DMS53 treated with DMSO at 0.1 percent for 48 hours (cell line): ENCODE measurements at regions not wholly inside any gene's neighbourhood (a gene's known extent, or its start where the extent isn't known, plus 50 kb on each side); places are given as distances from the start of the nearest gene placed in this dataset.
"Not testable (repeated sequence)": the region's sequence is repeated elsewhere in the genome, so short reads cannot be mapped to it uniquely, and the experiment has no call there.

Source experiments
- DNase-seq: peaks from one replicate; lab custom pipeline; 2025; ENCODE audit not compliant: unreplicated experiment; lab: John Stamatoyannopoulos, UW

DNA sequence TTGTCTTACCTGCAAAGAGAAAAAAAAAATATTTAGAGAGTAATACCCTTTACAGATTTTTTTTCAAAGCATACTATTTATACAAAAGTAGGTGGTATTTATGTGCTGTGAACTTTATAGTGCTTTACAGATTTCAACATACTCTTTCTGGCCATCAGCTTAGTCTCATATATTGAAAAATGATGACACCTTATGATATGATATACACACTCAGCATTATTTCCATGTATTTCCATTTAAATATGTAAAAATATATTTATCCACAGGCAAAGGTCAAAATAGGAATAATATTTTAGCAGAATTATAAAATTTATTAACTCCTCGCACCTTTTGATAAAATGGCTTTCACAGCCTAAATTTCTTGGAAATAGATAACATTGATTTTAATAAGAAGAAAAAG, 815.8 kb upstream of the EPHA5 start:
- no peak for DNase-seq

DNA sequence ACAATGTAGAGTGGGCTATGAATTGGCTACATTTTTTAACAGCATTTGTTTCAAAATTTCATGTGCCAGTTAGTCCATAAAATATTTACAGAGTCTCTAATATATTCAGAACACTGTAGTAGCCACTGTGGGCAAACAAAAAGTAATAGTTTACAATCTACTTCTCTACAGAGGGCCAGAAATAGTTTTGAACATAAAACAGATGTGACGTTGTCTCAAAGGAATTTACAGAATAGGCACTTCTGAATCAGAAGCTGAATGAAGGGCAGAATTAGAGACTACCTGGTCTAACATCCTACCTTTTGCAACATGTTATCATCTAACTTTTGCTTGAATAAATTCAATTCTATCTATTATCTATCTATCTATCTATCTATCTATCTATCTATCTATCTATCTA, 811.9 kb upstream of the EPHA5 start:
- no peak for DNase-seq

DNA sequence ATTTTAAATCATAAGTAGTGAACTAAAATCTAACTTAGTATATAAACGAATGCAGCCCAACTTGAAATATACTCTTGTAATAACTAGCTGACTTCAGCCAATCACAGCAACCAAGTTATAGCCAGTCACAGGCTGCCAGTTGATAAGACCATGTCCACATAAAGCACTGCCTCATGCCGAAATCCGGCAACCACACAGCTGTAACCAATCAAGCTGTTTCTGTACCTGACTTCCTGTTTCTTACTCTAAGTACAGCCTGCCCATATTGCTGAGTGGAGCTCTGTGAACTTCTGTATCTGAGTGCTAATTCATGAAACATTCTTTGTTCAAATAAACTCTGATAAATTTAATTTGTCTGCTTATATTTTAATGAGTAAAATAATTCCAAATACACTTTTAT, 805.3 kb upstream of the EPHA5 start:
- DNase-seq, result no peak

DNA sequence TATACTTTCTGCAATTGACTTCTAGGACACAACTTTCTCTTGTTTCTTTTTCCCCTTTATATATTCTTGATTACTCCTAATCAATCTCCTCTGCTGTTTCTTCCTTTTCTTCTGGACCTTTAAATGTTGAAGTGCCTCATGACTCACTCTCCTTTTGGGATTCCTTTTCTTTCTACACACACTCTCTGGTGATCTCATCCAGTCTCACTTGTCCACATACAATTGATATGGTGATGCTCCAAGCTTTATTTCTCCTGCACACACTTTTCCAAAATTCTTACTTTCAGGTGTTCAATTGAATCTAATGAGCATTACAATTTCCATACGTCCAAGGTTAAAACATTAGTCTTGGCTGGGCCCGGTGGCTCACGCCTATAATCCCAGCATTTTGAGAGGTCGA, 794.8 kb upstream of the EPHA5 start:
- DNase-seq, result no peak

DNA sequence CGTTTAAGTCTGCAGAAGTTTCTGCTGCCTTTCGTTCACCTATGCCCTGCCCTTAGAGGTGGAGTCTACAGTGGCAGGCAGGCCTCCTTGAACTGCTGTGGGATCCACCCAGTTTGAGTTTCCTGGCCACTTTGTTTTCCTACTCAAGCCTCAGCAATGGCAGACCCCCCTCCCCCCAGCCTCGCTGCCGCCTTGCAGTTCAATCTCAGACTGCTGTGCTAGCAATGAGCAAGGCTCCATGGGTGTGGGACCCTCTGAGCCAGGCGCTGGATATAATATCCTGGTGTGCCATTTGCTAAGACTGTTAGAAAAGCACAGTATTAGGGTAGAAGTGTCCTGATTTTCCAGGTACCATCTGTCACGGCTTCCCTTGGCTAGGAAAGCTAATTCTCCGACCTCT, 792.6 kb upstream of the EPHA5 start:
- DNase-seq, result not testable (repeated sequence)

DNA sequence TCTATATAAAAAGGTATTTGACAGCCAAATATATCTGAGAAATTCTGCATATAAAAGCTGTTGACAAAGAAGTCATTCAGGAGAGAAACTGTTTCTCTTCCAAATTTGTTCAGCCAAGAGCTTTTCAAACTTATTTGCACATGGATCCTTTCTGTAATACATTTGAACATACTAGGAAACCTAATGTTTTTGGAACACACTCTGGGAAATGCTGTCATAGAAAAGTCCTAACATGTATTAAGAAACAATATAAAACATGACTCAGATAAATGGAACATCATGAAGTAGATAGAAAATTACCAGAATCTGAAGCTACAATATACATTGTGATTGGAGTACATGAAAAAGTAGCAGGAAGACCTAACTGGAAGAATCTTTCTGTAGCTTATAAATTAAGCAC, 781.5 kb upstream of the EPHA5 start:
- DNase-seq, result no peak

DNA sequence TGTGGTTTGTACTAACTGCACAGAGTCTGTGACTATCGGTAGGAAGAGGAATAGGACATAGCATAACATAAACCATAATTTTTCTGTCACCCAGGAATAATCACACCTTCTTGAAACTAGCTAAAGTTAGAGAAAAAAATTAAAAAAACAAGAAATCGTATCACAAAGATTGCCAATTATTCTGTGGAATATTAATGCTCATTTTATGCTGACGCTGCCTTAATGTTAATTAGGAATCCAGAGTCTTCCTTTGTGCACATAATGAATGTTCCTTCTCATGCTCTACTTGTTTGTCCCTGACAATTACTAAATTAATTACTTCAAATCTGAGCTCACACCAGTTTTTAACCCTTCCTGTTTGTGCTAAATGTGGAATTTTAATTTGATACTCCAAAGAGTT, 772.7 kb upstream of the EPHA5 start:
- no peak for DNase-seq

DNA sequence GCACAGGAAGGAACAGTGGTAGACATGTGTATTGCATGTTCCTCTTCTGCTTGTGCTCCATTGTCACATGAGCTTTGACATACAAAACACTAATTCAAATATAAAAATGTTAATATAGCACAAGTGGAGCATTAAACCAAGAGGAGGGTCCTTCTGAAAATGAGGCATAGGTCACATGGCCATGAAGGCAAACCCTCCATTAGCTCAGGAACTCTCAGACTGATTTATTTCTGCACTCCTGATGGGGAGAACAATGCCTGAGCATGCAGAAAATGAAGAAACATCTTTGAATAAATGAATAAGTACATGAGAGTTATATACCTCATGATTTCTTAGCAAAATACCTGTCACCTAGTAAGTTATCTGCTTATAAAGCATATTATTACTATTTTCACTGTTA, 769.2 kb upstream of the EPHA5 start:
- no peak for DNase-seq

DNA sequence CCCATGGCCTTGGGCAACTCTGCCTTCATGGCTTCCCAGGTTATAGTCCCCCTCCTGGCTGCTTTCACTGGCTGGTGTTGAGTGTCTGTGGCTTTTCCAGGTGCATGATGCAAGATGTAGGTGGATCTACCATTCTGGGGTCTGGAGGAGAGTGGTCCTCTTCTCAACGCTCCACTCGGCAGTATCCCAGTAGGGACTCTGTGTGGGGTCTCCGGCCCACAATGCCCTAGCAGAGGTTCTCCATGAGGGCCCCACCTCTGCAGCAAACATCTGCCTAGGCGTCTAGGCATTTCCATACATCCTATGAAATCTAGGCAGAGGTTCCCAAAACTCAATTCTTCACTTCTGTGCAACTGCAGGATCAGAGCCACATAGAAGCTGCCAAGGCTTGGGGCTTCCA, 763.4 kb upstream of the EPHA5 start:
- DNase-seq, result no peak

DNA sequence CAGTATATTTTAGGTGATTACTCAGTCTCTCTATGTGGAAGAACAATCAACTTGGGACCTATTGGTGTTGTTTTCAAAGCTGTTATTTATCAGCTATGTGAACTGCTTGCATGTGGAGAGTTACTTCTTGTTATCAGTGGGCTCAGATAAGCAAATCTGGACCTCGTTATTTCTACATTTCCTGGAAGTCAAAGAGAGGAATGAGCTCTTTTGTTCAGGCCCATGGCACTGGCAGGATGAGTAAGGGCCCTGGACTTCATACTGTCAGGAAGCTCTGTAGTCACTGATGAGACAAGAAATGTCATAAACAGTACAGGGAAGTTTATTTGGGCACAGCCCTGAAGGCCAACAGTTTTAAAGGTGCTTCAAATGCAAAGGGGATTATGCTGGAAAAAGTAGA, 760.6 kb upstream of the EPHA5 start:
- DNase-seq, result no peak

DNA sequence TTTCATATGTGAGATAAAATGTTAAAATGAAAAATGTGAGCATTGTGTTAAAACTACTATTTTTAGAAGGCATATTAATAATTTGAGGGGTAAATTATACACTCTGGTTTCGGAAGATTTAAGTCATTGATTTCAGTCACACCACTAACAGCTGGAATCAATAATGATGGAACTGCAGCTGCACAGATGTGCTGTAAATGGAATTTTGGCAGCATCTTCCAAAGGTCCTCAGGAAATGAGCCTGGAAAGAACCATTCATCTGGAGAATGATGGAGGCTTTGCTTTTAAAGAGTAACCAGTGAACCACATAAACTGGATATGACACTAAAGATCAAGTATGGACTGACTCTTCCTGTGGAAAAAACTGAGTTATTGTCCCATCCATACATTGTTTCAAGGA, 759.0 kb upstream of the EPHA5 start:
- DNase-seq, result no peak

DNA sequence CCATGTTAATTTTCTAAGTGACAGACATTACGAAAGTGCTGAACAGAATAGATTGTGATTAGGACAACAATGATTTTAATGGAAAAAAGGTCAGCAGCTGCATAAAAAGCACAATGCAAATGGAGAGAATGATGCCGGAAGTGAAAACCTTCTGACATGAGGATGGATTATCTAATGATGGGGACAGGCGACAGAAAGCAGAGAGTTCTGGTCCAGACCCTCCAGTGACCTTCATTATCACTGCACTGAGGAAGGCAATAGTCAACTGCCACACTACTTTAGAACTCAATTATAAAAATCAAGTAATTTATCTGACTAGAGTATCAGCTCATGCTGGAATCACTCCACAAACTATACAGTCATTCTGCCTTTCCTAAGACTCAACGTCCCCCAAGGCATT, 746.1 kb upstream of the EPHA5 start:
- DNase-seq, result no peak

DNA sequence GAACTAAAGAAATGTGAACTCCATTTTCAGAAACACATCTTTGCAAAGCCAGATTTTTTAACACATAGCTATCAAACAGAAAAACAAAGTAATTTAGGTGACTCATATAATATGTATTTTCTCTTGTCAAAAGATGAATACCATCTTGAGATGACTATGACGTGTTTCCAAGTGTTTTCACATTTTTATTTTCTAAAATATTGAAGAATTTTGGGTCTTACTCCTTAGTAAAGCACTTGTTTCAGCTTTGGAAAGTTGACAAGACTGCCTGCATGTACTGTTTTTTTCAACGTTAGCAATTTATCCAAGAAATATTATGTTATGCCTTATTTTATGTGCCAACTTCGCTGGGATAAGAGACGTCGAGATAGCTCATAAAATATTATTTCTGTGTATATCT, 733.9 kb upstream of the EPHA5 start:
- no peak for DNase-seq

DNA sequence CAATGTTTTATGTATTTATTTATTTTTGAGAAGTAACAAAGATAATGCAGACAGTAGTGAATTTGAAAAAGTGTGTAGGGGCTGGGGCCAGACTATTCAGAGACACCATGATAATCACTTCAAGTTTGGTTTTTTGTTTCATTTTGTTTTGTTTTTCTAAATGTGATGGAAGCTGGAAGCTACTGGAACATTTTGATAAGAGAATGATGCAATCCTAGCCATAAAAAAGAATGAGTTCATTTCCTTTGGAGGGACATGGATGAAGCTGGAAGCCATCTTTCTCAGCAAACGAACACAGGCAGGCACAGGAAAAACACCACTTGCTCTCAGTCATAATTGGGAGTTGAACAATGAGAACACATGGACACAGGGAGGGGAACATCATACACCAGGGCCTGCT, 706.6 kb upstream of the EPHA5 start:
- no peak for DNase-seq

DNA sequence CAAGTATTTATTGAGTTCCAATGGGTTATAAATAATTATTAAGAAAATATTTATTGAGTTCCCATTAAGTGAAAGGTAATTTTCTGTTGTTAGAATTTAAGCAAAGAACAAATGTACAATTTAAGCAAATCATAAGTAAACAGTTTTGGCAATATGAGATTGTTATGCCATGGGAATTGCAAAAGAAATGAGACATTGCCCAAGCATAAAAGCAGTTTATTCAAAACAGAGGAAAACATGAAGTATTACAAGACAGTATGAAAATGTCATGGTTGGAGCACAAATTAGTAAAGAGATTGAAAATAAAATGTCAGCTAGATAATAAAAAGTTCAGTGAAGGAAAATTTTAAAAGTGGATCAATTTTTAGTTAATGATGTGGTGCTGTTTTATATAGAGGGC, 706.1 kb upstream of the EPHA5 start:
- no peak for DNase-seq

DNA sequence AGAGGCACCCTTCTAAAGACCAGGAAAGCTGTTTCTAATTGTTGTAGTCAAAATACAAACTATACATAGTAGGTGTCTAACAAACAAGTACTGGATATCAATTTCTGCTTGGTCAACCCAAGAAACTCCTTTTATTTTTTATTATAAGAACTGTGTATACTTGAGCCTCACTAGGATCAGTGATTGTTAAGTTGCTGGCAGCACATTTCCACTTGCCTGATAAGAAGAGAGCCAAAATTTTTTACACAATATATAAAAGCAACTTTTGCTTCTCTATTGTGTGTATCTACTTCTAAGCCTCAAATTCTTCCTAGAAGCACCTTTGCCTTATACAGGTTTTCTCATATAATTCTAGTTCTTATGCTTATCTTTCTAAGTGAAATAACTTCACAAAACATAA, 703.0 kb upstream of the EPHA5 start:
- DNase-seq, result no peak

DNA sequence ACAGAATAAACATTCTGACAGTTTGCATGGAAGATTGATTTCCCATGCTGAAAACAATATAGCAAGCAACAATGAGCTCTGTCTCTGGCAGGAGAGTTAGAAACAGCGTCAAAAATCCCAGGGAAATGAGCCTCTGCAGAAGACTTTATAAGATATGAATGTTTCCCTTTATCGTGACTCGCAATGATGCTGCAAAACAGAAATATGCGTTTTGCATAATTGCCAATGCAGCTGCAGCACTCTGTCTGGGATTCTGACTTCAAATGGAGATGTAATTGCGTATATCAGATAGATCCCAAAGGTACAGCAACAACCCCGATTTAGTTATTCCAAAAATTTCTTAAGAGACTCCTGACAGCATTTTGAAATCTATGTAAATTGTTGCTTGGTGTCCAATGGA, 702.4 kb upstream of the EPHA5 start:
- no peak for DNase-seq

DNA sequence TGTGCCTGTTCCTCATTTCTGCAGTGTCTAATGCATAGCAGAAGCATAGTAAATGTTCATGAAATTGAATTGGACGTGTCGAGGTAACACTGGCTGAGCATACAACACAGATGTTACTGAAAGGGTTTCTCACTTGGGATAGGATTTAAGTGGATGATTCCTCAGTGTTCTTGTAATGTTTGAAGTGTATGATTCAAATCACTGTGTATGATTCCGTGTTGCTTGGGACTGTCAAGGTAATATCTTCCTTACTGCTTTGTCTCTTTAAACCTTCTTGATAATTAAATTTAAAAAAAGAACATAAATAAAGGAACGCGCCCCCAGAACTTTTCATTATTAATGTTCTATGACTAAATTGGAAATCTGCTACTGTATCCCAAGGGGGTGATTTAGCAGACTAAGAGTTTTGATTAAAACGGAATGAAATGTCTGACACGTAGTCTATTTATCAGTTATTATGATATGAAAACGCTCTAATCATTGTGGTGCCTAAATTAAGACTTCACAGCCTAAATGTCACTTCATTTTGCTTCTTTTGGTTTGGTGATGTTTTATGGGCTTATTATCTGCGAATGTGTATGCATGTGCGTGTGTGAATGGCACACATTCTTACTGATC, 696.9 kb upstream of the EPHA5 start:
- DNase-seq, result no peak

DNA sequence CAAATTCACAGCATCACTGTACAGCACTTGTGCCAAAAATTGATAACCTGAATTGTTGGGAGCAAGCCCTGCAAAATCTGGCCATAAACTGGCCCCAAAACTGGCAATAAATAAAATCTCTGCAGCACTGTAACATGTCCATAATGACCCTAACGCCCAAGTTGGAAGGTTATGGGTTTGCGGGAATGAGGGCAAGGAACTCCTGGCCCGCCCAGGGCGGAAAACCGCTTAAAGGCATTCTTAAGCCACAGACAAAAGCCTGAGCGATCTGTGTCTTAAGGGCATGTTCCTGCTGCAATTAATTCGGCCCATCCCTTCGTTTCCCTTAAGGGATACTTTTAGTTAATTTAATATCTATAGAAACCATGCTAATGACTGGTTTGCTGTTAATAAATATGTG, 690.1 kb upstream of the EPHA5 start:
- DNase-seq, result not testable (repeated sequence)

DNA sequence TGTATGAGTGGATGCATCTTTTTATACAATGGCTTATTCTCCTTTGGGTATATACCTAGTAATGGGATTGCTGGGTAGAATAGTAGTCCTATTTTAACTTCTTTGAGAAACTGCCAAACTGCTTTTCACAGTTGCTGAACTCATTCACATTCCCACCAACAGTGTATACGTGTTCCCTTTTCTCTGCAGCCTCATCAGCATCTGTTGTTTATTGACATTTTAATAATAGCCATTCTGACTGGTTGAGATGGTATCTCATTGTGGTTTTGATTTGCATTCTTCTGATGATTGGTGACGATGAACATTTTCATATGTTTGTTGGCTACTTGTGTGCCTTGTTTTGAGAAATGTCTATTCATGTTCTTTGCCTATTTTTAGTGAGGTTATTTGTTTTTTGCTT, 687.0 kb upstream of the EPHA5 start:
- no peak for DNase-seq

DNA sequence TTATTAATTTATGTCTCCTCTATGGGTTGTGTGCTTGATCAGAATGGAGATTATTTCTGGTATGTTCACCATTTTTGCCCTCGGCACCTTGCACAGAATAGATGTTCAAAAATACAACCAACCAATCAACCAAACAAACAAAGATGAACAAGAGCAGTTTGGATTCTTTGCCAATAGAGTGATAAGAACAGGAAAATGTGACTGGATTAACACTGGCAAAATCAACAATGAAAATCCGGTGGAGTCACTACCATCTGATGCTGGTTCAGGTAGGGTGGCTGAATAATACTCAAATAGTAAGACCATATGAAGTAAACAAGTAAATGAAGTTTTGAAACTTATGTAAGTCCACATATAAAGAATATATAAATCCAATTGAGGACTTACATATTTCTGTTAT, 685.0 kb upstream of the EPHA5 start:
- DNase-seq, result no peak

DNA sequence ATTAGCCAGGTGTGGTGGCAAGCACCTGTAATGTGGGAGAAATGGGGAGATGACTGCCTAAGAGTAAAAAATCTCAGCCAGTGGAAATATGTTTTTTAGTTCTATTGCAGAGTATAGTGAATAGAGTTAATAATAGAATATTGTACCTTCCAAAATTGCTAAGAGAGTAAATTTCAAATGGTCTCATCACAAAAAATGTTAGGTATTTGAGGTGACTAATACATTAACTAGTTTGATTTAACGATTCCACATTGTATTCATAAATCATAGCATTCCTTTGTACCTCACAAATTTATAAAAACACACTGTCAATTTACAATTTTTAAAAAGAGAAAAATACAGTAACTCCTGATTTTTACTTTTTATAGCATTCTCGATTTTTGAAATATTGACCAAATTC, 681.5 kb upstream of the EPHA5 start:
- DNase-seq, result no peak

DNA sequence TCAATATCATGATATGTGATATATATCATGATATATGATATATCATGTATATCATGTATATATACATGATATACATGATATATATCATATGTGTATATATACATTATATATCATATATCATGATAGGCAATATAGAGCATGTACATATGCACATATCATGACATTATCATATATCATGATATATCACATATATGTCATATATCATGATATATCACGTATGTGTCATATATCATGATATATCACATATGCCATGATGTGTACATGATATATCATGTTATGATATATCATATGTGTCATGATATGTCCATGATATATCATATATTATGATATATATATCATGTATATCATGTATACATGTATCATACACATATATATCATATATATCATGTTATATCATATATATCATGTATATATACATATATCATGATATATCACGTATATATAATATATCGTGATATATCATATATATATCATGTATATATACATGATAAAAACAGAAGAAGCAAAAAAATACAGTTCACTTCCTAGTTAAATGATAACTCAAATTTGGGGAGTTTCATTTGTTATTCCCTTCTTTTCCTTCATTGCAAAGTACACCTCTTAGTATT, 670.1 kb upstream of the EPHA5 start:
- no peak for DNase-seq
